Trophoblast cell (in vitro differentiated cells and primary cell): ENCODE measurements at regions not wholly inside any gene's neighbourhood (a gene's known extent, or its start where the extent isn't known, plus 50 kb on each side); places are given as distances from the start of the nearest gene placed in this dataset.

Experiments used
- DNase-seq, 2 donors: peaks; one replicate each; pipeline ENCODE4 v3.0.0-alpha.2; 2016
- H2AFZ ChIP-seq: 2 replicates; pipeline ENCODE4 v1.6.1; 2013; ENCODE audit warnings: low read length, moderate library complexity, mild to moderate bottlenecking; ENCODE audit not compliant: insufficient read depth, poor library complexity
- H2AK5ac ChIP-seq: 2 replicates; pipeline ENCODE4 v1.6.1; 2013; ENCODE audit warnings: mild to moderate bottlenecking, low read length
- H2BK120ac ChIP-seq: 2 replicates; pipeline ENCODE4 v1.6.1; 2013; ENCODE audit warnings: low read length, mild to moderate bottlenecking, moderate library complexity; ENCODE audit not compliant: insufficient read depth, poor library complexity
- H2BK12ac ChIP-seq: 2 replicates; pipeline ENCODE4 v1.6.1; 2013; ENCODE audit warnings: mild to moderate bottlenecking, low read length, moderate library complexity
- H2BK5ac ChIP-seq: 2 replicates; pipeline ENCODE4 v1.6.1; 2013; ENCODE audit warnings: low read length, low read depth, moderate library complexity, mild to moderate bottlenecking; ENCODE audit not compliant: poor library complexity
- H3K14ac ChIP-seq: 2 replicates; pipeline ENCODE4 v1.6.1; 2013; ENCODE audit warnings: mild to moderate bottlenecking, low read length
- H3K18ac ChIP-seq: 2 replicates; pipeline ENCODE4 v1.6.1; 2013; ENCODE audit warnings: mild to moderate bottlenecking, low read length
- H3K23ac ChIP-seq: 2 replicates; pipeline ENCODE4 v1.6.1; 2013; ENCODE audit warnings: low read length
- H3K27ac ChIP-seq: 2 replicates; pipeline ENCODE4 v1.5.1; 2013; ENCODE audit warnings: low read depth, mild to moderate bottlenecking, inconsistent platforms, low read length, moderate library complexity
- H3K27me3 ChIP-seq: 2 replicates; pipeline ENCODE4 v1.6.1; 2013; ENCODE audit warnings: inconsistent platforms, mild to moderate bottlenecking, low read length, moderate library complexity; ENCODE audit not compliant: insufficient read depth
- H3K36me3 ChIP-seq, 2 experiments: 1 replicate in 1 of 2; 2 replicates in 1 of 2; pipeline ENCODE4 v1.6.1; 2013; ENCODE audit warnings: low read length in 2 of 2, mild to moderate bottlenecking in 2 of 2, moderate library complexity in 1 of 2; ENCODE audit not compliant: insufficient read depth in 2 of 2, control insufficient read depth in 1 of 2
- H3K4ac ChIP-seq: 2 replicates; pipeline ENCODE4 v1.6.1; 2013; ENCODE audit warnings: low read depth, mild to moderate bottlenecking, low read length, moderate library complexity
- H3K4me1 ChIP-seq, 2 experiments: 1 replicate in 1 of 2; 2 replicates in 1 of 2; pipeline ENCODE4 v1.6.1; 2013; ENCODE audit warnings: low read length in 2 of 2, mild to moderate bottlenecking in 2 of 2, moderate library complexity in 1 of 2; ENCODE audit not compliant: insufficient read depth in 2 of 2, control insufficient read depth in 1 of 2
- H3K4me2 ChIP-seq: 2 replicates; pipeline ENCODE4 v1.6.1; 2013; ENCODE audit warnings: inconsistent platforms, mild to moderate bottlenecking, low read length, moderate library complexity
- H3K4me3 ChIP-seq: 2 replicates; pipeline ENCODE4 v1.5.1; 2013; ENCODE audit warnings: mild to moderate bottlenecking, low read depth, low read length, inconsistent platforms
- H3K79me1 ChIP-seq: one replicate; pipeline ENCODE4 v1.6.1; 2013; ENCODE audit warnings: low read length
- H3K79me2 ChIP-seq: 2 replicates; pipeline ENCODE4 v1.6.1; 2013; ENCODE audit warnings: low read length, mild to moderate bottlenecking; ENCODE audit not compliant: control insufficient read depth, insufficient read depth, poor library complexity
- H3K9ac ChIP-seq: 2 replicates; pipeline ENCODE4 v1.6.1; 2013; ENCODE audit warnings: mild to moderate bottlenecking, low read length
- H3K9me3 ChIP-seq: 2 replicates; pipeline ENCODE4 v1.6.1; 2013; ENCODE audit warnings: low read depth, mild to moderate bottlenecking, control low read depth, inconsistent platforms, low read length; ENCODE audit not compliant: insufficient read depth
- H4K12ac ChIP-seq: 2 replicates; pipeline ENCODE4 v1.6.1; 2013; ENCODE audit warnings: low read depth, mild to moderate bottlenecking, low read length, moderate library complexity
- H4K8ac ChIP-seq: 2 replicates; pipeline ENCODE4 v1.6.1; 2013; ENCODE audit warnings: low read depth, mild to moderate bottlenecking, low read length, moderate library complexity
- H4K91ac ChIP-seq: one replicate; pipeline ENCODE4 v1.6.1; 2013; ENCODE audit warnings: low read depth, mild to moderate bottlenecking, low read length, moderate library complexity
- WGBS: extraction: QIAGEN DNeasy Blood & Tissue Kit; methylation state at CpG from one replicate; pipeline ENCODE4 v1.1.7; 2013; ENCODE audit warnings: missing lambda C conversion rate; ENCODE audit not compliant: insufficient read length, insufficient coverage; ENCODE audit errors: extremely low coverage; 5-methylcytosine and 5-hydroxymethylcytosine counted together

DNA sequence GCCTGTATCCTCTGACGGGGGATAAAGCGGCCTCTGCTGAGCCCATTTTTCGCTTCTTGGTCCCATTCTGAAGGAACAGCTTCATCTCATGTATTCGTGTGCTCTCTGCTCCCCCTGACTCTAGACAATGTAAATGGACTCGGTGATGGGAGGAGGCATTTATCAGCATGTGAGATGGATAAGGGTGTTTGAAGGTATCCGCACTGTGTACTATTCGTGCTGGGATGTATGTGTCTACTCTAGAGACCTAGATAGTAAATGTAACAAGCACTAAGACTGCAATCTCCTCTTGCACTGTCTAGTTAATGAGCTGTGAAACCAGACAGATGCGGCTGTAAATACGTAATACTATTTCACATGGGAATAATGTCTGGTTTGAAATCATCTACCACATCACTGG is 134.6 kb upstream of the ARGLU1 start:
- no CpG with 5 or more reads among the region's 9 CpGs for WGBS
- Histone ChIP-seq H2BK12ac (no peak overlapping the region), H2BK5ac (no peak overlapping the region), H3K4ac (no peak overlapping the region), H2AK5ac (no peak overlapping the region), H3K27me3 (no peaks in the 10 kb centered on the region), H3K14ac (no peak overlapping the region), H4K8ac (no peak overlapping the region), H3K36me3 (no peaks in the 10 kb centered on the region), H3K18ac (no peak overlapping the region), H3K4me3 (no peak overlapping the region), H3K23ac (no peak overlapping the region), H4K91ac (no peak overlapping the region), H3K4me2 (no peak overlapping the region), H3K79me2 (no peaks in the 10 kb centered on the region), H2BK120ac (no peak overlapping the region), H4K12ac (no peak overlapping the region), H3K9ac (no peak overlapping the region), H3K9me3 (no peaks in the 10 kb centered on the region), H2AFZ (no peak overlapping the region), H3K79me1 (no peaks in the 10 kb centered on the region), H3K27ac (no peak overlapping the region), H3K4me1 (peaks cover 0 to 5% of the 10 kb centered on the region in 2 experiments)
- DNase-seq: no peak

DNA sequence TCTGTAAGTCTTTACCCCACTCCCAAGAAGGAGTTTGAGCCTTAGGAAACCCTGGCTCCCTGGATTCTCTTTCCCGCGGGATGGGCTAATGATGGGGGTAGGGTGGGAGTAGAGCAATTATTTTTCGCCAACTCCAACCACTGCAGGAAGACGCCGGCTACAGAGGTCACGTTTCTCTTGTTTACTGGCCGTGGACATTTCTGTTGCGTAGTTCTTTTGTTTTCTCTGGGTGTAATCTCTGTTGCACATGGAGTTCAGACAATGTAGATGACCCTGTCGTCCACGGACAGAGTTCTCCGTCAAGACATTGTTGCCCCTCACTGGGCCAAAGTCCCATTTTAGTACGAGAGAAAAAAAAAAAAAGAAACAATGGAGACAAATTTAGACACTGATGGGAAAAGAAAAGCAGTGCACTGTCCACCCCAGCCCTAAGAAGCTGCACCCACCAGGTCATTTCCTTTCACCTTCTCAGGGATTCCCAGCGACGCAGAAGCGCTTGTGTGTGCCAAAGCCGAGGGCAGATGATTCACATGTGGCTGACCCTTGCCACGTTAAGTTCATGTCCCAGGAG is 133.9 kb upstream of the ARGLU1 start:
- no peak overlapping the region for H3K18ac ChIP-seq
- H3K36me3 ChIP-seq: no peaks in the 10 kb centered on the region
- no peak overlapping the region for H3K27ac ChIP-seq
- H3K9ac ChIP-seq: no peak overlapping the region
- H3K4me1 ChIP-seq: peaks cover 0 to 5% of the 10 kb centered on the region in 2 experiments
- H3K4me3 ChIP-seq: no peak overlapping the region
- H3K23ac ChIP-seq: no peak overlapping the region
- H4K91ac ChIP-seq: peak overlapping the region; percentile 47
- H2BK5ac ChIP-seq: no peak overlapping the region
- H3K4me2 ChIP-seq: no peak overlapping the region
- no peaks in the 10 kb centered on the region for H3K9me3 ChIP-seq
- DNase-seq: no peak
- H3K27me3 ChIP-seq: no peaks in the 10 kb centered on the region
- H4K12ac ChIP-seq: no peak overlapping the region
- H2AFZ ChIP-seq: no peak overlapping the region
- no peak overlapping the region for H2AK5ac ChIP-seq
- H3K79me2 ChIP-seq: no peaks in the 10 kb centered on the region
- H3K4ac ChIP-seq: no peak overlapping the region
- no CpG with 5 or more reads among the region's 17 CpGs for WGBS
- no peaks in the 10 kb centered on the region for H3K79me1 ChIP-seq
- H2BK12ac ChIP-seq: no peak overlapping the region
- H3K14ac ChIP-seq: no peak overlapping the region
- no peak overlapping the region for H4K8ac ChIP-seq
- H2BK120ac ChIP-seq: no peak overlapping the region

DNA sequence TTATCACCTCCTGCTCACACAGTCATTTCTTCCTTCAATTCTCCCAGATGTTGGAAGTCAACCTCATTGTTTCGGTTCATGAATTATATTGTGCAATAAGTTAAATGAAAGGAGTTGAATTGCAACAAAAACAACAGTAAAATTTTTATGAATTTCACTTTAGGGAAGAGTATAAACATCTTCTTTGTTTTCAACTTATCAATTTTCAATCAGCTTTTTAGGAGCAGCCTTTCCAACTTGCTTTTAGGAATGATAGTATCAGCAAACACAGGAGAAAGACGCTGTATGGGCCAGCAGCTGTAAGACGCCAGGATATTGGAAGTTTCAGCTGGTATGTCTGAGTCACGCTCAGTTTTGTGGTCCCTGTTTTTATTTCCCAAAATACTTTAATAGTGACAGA is 132.5 kb upstream of the ARGLU1 start:
- Histone ChIP-seq H4K12ac (no peak overlapping the region), H3K14ac (no peak overlapping the region), H3K9me3 (no peaks in the 10 kb centered on the region), H3K27me3 (no peaks in the 10 kb centered on the region), H3K4ac (no peak overlapping the region), H3K23ac (no peak overlapping the region), H4K8ac (no peak overlapping the region), H3K4me1 (peaks cover 0 to 5% of the 10 kb centered on the region in 2 experiments), H3K18ac (no peak overlapping the region), H2AK5ac (no peak overlapping the region), H2AFZ (no peak overlapping the region), H3K4me3 (no peak overlapping the region), H3K4me2 (no peak overlapping the region), H3K36me3 (no peaks in the 10 kb centered on the region), H3K9ac (no peak overlapping the region), H2BK5ac (no peak overlapping the region), H2BK12ac (no peak overlapping the region), H3K27ac (no peak overlapping the region), H3K79me2 (no peaks in the 10 kb centered on the region), H2BK120ac (no peak overlapping the region), H3K79me1 (no peaks in the 10 kb centered on the region), H4K91ac (no peak overlapping the region)
- no CpG with 5 or more reads among the region's 4 CpGs for WGBS
- DNase-seq: no peak

DNA sequence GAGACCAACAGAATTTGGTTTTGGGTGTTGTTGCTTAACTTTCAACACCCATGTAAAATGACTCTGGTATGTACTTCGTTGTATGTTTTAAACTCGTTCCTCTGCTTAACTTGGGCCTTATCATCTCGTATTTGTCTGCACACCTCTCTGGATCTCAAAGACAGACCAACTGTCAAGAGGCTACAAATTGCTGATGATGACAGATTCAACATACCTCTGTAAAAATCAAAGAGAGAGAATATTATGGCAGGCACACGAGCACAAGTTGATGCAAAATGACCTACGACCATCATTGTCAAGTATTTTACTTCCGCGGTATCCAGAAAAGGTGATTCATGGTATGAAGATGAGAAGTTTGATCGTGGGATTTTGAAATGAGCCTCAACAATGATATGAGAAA is 132.1 kb upstream of the ARGLU1 start:
- Histone ChIP-seq H3K14ac (no peak overlapping the region), H4K12ac (no peak overlapping the region), H2BK5ac (no peak overlapping the region)

More for the DNA sequence above, 132.1 kb upstream of the ARGLU1 start:
- Histone ChIP-seq H3K4me3 (no peak overlapping the region), H3K9ac (no peak overlapping the region), H3K23ac (no peak overlapping the region), H3K9me3 (no peaks in the 10 kb centered on the region), H4K8ac (no peak overlapping the region), H3K4me1 (peaks cover 0 to 5% of the 10 kb centered on the region in 2 experiments), H2BK12ac (no peak overlapping the region), H2AK5ac (no peak overlapping the region), H4K91ac (no peak overlapping the region), H3K4me2 (no peak overlapping the region), H2BK120ac (no peak overlapping the region), H3K18ac (no peak overlapping the region), H3K27ac (no peak overlapping the region), H3K79me1 (no peaks in the 10 kb centered on the region), H2AFZ (no peak overlapping the region), H3K27me3 (no peaks in the 10 kb centered on the region), H3K79me2 (no peaks in the 10 kb centered on the region), H3K36me3 (no peaks in the 10 kb centered on the region), H3K4ac (no peak overlapping the region)
- no CpG with 5 or more reads among the region's 8 CpGs for WGBS
- peak in 1 of 2 donors; percentile 20 for DNase-seq
